HG03520 (cell line): ENCODE measurements at regions not wholly inside any gene's neighbourhood (a gene's known extent, or its start where the extent isn't known, plus 50 kb on each side); places are given as distances from the start of the nearest gene placed in this dataset.
"Not testable (repeated sequence)": the region's sequence is repeated elsewhere in the genome, so short reads cannot be mapped to it uniquely, and the experiment has no call there.

Source experiments
- ATAC-seq: cut with Tn5 transposase; IDR thresholded peaks from one replicate; pipeline ENCODE4 v1.9.1; 2021; ENCODE audit warnings: mild to moderate bottlenecking, moderate library complexity; ENCODE audit not compliant: unreplicated experiment

DNA sequence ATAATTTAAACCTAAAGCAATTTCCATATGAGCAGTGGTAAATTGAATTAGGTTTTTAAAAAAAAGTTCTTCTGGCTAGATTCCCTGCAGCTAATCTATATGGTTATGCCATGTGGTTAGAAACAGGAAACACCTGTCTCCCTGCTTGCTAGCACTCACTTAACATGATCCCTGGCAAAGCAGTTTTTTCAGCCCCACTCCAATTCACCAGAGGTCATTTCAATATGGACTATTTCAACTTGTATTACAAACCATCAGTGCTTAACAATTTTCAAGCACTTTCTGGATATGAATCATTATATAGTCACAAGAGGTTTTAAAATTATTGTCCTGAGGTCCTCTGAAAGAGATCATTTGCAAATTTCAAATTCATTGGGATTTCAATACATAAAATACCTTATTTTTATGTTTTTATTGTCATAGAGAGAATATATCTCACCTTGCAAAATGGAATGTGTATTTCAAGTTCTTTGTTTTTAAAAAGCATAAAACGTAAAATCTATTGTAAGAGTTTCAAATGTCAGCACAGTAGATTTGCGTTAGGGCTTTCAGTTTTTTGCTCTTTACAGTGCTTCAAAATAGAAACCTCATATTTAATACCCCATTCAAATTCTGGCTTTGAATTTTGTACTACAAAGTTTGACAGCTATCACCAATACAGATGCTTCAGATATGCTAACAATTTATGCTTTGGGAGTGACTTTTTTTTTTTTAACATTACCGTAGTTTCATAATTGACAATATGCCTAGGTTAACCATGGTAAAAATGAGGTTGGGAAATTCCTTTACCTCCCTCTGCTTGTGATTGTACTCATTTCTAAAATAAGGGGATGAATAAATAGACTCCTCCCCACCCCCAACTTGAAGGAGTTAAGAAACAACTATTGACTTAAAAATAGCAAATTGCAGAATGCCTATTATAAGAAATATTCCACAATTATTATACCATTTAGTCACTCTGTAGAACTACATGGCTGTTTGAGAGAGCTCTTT, 117.5 kb upstream of the HGF start:
- peak; percentile 52 for ATAC-seq

DNA sequence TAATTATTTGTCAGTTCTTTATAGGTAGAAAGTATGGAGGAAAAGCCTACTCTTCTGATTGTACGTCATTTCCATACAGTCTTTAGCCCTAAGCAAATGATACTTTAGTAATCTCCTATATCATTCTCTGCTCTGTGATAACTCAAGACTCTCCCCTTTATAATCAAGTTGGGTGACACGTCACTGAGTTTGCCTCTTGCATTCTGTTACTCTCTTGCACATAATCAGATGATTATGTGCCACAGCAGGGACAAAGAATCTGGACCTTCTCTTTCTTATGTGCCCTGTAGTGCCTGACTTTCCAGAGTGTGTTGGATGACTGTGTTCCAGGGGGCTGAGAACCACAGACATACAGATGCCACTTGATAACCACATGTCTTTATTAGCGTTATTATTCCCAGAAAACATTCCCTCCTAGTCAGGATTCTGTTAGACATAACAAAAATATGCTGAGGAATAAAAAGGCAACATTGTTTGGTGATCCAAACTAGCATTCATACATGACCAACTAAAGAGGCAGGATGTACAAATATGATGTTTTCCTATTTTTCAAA, 116.4 kb upstream of the HGF start:
- ATAC-seq = no peak

DNA sequence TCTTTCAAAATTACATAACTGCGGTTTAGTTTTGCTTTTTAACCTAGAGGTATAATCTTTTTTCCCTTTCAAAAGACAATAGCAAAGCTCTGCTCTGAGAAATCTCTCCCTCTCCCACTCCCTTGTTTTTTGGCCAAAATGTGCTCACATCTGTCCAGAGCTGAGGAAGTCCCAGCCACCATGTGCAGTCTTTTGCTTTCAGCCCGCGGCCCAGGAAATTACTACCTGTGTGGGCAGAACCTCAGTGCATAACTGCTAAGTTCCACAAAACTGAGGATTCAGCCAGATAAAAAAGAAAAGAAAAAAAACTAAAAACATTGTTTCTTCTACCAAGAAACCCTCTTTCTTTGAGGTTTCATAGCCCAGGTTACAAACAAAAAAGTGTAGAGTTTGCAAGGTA, 115.0 kb upstream of the HGF start:
- no peak for ATAC-seq

DNA sequence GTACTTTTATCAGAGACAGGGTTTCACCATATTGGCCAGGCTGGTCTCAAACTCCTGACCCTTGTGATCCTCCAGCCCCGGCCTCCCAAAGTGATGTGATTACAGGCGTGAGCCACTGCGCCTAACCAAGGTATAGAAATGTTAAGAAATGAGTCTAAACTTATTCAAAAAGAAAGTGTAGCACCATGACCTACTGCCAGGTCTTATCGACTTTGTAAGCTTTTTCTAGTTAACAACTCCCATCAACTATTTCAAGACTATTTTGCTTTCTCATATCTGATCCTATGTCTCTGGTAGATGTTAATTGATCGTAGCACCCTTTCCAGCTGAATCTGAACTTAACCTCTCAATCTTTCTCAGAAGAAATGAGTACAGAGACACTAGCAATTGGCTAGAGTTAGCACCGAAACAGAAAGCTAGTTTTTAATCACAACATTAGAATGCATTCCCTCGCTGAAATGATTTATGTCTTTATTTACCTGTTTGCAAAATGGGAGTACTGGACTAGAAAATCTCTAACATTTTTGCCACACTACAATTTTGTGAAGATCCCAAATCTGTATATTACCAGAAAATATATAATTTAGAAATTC, 114.0 kb upstream of the HGF start:
- no peak for ATAC-seq

DNA sequence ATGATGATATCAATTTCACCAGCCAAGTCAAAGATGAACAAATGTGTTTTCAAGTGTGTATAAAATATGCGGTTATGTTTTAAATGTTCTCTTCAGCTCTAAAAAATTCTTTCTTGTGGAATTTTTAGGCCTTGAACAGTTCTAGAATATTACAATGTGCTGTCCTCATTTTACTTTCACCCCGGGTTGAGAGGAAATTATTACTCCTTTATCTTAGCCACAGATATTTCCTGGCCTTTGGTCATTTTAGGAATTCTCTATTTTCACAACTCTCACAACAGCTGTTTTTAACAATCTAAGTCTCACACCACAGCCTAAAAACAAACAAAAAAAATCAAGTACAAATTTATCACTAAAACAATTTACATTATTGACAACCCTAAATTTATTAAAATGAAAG, 112.2 kb upstream of the HGF start:
- no peak for ATAC-seq

DNA sequence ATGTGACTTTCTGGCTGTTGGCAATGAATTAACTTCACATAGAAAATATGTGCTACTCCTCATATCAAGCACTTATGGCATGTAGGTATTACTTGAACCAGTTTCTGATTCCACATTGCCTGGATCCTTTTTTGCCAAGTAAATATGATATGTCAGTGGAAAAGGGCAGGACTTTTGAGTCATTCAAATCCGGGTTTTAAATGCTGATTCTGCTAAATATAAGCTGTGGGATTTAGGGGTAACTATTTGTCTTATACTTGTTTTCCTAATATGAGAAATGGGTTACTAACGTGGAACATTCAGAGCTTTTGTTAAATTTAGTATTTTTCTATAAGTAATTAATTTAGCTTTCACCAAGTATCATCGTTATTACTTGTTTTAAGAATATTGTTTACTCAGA, 108.0 kb upstream of the HGF start:
- ATAC-seq = no peak

DNA sequence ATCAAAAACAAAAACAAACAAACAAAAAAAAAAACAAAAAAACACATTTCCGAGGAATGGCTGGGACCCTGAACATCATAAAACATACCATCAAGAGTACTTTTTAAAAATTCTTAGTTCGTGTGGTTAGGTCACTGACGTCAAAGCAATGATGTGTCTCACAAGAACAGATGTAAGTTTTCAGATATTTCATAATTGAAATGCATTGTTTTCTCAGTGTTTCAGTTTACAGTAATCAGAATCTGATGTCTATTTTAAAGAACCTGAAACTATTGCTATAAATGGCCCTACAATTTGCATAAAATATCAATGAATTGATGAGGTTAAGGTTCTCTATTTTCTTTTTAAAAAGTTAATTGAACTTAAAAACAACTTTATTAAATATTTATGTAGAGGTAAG, 103.7 kb upstream of the HGF start:
- no peak for ATAC-seq

DNA sequence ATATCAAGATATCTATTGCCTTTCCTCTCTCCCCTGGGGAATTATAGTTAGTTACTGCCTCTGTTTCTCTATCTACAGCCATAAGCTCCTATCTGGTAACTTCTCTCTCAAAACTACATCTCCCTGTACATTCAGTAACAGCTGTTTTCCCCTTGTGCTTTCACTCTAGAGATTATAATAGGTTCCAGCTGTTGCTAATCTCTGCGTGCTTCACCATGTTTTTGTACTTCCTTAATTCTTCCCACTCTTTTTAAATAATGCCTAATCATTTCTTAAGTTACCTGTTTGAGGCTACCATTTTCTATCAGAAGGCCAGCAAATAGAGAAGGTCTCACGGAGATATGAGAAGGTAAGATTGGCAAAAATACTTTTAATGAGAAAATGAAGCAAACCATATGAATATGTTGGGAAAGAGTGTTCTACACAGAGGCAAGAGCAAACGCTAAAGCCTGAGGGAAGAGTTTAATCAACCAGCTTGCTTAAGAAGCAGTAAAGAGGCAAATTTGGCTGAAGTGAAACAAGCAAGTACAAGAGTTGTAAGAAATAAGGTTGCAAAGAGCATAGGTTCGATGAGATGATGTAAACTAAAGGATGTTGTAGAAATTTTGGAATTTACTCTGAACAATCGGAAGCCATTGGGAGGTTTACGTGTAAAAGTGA, 101.9 kb upstream of the HGF start:
- no peak for ATAC-seq

DNA sequence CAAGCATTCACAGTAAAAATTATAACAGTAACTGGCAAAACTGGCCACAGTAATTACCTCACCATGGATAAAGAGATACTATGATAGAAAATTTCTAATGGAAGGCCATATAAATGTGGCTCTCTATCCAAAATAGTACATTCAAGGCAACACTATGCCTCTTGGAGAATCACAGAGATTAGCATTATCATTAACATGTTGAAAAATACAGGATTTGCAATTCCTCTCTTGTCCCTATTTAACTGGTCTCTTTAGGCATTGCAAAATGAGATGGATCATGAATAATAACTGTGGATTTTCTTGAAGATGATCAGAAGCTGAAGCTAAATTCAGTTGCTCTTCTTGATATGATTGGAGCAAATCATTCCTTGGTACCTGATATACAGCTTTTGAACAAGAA, 100.8 kb upstream of the HGF start:
- no peak for ATAC-seq

DNA sequence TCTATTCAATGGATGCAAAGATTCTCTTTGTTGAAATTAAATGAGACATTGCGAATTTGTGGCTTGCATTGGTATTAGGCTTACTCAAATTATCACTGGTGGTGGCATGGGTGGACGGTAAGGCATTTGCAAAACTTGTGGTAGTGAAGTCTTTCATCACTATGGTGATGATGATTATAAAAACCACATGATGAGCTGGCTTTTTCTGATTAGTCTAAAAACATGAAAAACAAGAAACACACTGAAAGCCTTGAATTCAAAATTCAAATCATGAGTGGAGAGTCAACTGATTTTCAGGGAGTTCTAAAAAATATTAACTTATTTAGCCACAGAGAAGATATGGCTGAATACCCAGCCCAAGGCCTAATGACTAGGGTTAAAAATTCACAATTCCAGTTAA, 99.8 kb upstream of the HGF start:
- no peak for ATAC-seq

DNA sequence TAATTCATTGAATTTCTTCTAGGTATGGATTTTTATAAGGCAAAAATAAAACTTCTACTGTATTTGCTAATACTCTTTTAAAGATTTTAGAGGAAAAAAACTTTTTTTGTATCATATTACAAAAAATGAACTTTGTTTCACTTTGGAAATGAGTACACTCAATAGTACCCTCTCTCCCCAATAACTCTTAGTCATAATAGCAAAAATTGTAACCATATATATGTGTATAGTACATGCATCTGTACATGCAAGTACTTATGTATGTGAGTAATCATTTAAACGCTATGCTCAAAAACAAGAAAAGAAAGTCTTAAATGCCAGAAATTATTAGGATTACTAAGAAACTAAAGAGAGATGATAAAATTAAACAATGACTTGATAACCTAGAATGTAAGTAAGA, 95.9 kb upstream of the HGF start:
- no peak for ATAC-seq

DNA sequence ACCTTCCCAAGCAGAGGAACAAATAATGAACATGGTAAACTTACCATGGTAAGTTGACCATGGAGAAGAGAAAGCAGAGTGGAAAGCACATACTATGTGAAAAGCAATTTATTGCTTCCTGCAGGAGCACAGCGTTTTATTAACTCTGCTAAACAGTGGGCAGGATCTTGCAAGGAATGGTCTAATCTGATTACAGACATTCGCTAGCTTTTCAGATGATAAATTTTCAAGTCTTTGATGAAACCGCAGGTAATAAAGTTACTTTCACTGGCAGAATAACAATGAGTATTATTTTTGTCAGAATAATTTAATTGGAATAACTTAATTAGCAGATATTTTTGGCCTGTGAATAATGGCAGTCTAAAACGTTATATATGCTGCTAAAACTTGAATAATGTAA, 89.6 kb upstream of the HGF start:
- no peak for ATAC-seq

DNA sequence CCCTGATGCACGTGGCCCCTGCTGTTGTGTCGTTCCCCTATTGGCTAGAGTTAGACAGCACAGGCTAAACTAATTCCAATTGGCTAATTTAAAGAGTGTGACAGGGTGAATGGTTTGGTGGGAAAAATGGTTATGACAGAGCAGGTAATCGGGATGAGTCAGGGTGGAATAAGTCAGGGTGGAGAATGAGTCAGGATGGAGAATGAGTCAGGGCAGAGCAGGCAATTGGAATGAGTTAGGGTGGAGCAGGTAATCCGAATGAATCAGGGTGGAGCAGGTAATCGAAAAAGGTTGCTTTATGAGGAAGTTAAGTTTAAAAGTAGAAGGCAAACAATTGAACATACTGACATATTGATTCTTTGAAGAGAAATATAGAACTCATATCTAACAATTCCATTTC, 89.0 kb upstream of the HGF start:
- ATAC-seq = not testable (repeated sequence)

DNA sequence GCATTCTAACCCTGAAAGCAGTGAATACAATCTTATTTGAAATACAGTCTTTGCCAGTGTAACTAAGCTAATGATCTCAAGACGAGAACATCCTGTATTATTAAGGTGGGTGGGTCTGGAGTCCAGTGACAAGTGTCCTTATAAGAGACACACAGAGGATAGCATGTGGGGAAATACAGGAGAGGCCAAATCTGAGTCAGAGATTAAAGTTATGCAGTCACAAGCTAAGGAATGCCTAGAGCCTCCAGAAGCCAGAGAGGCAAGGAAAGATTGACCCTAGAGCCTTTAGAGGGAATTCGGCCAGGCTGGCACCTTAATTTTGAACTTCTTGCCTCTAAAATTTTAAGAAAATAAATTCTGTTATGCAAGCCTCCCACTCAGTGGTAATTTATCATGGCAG, 87.5 kb upstream of the HGF start:
- ATAC-seq = no peak

DNA sequence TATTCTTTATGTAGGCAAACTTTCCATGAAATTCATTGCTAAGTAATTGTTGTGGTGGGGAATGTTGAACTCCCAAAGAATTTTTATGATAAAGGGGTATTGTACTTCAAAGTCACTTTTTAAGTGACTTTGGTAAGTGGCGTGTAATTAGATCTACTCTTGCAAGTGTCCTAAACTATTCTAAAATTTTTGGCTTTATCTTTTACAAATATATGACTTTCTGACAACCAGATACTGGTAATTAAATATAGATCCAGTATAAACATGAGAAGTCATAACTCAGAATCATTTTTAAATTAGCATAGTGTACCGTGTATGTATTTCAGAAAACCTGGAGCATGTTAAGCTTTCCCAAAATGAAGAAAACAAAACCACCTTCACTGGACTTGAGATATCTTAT, 84.7 kb upstream of the HGF start:
- ATAC-seq = no peak

DNA sequence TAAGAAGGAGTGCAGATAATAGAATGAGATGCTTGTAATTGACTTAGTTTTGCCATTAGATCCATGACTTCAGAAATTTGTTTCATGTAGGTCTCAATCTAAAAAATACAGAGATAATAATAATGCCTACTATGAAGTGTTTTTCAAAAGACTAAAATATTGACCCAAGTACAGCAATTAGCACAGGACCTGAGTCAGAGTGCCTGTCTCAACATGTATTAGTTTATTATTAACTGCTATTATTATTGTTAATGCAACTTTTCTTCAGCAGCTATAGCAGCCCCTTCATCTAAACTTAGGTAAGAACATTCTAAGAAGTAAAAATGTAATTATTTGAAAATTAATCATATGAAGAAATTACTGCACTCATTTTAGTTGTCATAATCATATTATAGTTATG, 82.9 kb upstream of the HGF start:
- ATAC-seq = no peak

DNA sequence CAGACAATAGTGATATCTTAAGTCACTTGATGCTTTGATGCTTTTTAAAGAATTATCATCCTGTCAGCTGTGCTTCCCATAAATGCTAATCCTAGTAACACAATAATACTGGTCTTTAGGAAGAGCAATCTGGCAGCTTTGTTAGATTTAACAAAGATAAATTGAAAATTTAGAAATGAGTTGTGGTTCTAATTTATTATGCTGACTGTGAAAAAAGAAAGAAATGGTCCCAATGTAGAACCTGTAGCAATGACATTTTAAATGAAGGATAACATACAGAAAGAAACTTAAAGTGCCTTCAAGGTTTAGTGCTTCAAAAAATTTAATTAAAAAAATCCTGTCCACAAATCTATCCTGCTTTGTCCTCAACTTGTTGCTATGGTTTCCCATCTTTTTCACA, 81.6 kb upstream of the HGF start:
- ATAC-seq = no peak

DNA sequence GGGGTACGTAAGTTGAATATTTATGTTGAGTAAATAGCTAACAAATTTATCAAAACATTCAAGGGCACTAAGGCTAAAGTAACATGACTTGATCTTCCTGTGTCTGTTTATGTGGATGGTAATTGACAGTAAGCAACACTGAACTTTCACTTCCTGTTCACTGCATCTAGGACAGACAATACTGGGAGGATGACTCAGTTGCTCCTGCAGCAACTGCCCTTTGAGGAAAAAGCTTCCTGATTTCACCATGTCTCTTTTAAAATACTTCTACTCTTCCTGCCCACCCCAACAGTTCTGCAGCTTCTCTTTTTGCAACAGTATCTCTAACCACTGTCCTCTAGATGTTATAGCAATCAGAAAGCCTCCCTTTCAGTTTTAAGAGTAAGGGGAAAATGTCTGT, 76.6 kb upstream of the HGF start:
- no peak for ATAC-seq

DNA sequence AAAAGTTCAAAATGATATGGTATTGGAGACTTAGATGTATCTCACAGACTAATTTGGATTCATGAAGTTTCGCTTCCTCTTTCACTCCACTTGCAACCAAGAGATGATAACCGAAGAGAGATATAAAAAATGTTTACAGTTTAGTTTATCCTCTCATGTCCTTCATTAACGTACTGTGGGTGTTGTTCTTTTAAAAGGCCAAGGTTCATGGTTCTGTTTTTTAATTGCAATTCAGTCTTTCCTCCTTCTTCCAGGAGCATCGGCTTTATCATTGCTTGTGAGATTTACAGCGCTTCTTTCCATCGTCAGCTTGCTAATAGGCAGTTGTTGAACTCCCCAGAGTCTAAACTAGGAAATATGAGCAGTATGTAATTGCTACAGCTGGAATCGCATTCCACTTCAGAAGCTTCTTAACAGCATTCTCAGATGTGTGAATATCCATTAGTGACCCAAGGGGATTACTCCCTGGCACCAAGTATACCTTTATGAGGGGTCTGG, 75.9 kb upstream of the HGF start:
- ATAC-seq = peak; percentile 83

DNA sequence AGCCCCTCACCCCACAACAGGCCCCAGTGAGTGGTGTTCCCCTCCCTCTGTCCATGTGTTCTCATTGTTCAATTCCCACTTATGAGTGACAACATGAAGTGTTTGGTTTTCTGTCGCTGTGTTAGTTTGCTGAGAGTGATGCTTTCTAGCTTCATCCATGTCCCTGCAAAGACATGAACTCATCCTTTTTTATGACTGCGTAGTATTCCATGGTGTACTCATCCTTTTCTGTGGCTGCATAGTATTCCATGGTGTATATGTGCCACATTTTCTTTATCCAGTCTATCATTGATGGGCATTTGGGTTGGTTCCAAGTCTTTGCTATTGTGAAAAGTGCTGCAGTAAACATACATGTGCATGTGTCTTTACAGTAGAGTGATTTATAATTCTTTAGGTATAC, 73.8 kb upstream of the HGF start:
- ATAC-seq = not testable (repeated sequence)

DNA sequence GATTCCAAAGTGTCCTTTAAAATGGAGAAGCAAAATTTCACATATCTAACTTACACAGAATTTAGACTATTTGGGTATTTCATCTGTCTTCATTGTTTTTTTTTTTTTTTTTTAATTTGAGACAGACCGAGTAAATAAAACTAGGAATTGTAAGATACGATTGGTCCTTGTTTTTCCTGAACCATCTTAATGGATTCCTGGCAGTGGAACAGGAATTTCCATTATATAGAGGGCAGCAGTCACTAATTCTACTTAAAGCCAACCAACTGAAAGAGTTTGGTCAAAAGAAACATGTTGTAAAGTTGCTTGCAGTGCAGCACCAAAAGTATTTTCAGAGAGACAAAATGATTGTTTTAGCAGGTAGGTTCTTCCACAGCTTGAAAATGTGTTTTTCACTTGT, 72.5 kb upstream of the HGF start:
- ATAC-seq = no peak
